ENCODE measurements at regions not wholly inside any gene's neighbourhood (a gene's known extent, or its start where the extent isn't known, plus 50 kb on each side); places are given as distances from the start of the nearest gene placed in this dataset.

- H3K4me1 ChIP-seq (replicated peaks in 1 of 2; ENCODE audit: control insufficient read depth in 2 of 2, insufficient read depth in 2 of 2, low read length in 2 of 2) = no peaks in the 10 kb centered on the region
- H3K27me3 ChIP-seq (ENCODE audit: control insufficient read depth in 2 of 2, insufficient read depth in 2 of 2, low read length in 2 of 2) = no peaks in the 10 kb centered on the region; a peak in 1 of 5 replicates
- H4K20me1 ChIP-seq (replicated peaks; ENCODE audit: control insufficient read depth, insufficient read depth, low read length) = no peaks in the 10 kb centered on the region
- no peaks in the 10 kb centered on the region for H3K36me3 ChIP-seq (ENCODE audit: control insufficient read depth, insufficient read depth, low read length)
- intact Hi-C loops (cut with micrococcal nuclease) = loop anchor here (5.0 kb wide), 1 partner anchor 41 kb away; no protein-coding TSS in a partner anchor
- no peak overlapping the region for H3K9ac ChIP-seq (ENCODE audit: insufficient read depth in 1 of 2, low read depth in 2 of 2, low read length in 2 of 2)
- no peak overlapping the region for H3K4me3 ChIP-seq
- BruUV-seq (replicated peaks) = no TSS peak
- FAIRE-seq = peak; percentile 74
- in situ Hi-C loops (cut with MboI) = no loop called here
- ChIA-PET CTCF (ENCODE audit: low intra/inter-chr PET ratio) (no interaction called here), POLR2A (no interaction called here)
- no peak overlapping the region for H3K4me2 ChIP-seq (ENCODE audit: insufficient read depth, low read length)
- 8% methylated on average over 9 of the region's 9 CpGs for WGBS (ENCODE audit: insufficient coverage, low coverage, missing lambda C conversion rate)
- no peaks in the 10 kb centered on the region for H3K9me3 ChIP-seq (replicated peaks; ENCODE audit: control insufficient read depth, insufficient read depth, low read depth, low read length)
- TF ChIP-seq ZNF134 (CRISPR knock-in tag; conservative IDR thresholded peaks at IDR 0.05) (no peak), REST (IDR thresholded peaks at IDR 0.05; ENCODE audit: borderline replicate concordance) (peak; percentile 46), REST (CRISPR knock-in tag; IDR thresholded peaks at IDR 0.05; ENCODE audit: low read depth) (no peak), ADNP (tag; IDR thresholded peaks at IDR 0.05) (no peak), BMI1 (IDR thresholded peaks at IDR 0.05; ENCODE audit: low read length) (no peak), RAD21 (CRISPR knock-in tag; conservative IDR thresholded peaks at IDR 0.05 in 1 of 2, IDR thresholded peaks at IDR 0.05 in 1 of 2) (peak; percentile 57 to 78), SMC3 (conservative IDR thresholded peaks at IDR 0.05; ENCODE audit: insufficient read depth, low read depth, low read length) (peak; percentile 50; the same call in 1 of the 2 replicates), PHF21A (IDR thresholded peaks at IDR 0.05; ENCODE audit: borderline replicate concordance, low read depth) (no peak)
- TF ChIP-seq, protein P1, sequence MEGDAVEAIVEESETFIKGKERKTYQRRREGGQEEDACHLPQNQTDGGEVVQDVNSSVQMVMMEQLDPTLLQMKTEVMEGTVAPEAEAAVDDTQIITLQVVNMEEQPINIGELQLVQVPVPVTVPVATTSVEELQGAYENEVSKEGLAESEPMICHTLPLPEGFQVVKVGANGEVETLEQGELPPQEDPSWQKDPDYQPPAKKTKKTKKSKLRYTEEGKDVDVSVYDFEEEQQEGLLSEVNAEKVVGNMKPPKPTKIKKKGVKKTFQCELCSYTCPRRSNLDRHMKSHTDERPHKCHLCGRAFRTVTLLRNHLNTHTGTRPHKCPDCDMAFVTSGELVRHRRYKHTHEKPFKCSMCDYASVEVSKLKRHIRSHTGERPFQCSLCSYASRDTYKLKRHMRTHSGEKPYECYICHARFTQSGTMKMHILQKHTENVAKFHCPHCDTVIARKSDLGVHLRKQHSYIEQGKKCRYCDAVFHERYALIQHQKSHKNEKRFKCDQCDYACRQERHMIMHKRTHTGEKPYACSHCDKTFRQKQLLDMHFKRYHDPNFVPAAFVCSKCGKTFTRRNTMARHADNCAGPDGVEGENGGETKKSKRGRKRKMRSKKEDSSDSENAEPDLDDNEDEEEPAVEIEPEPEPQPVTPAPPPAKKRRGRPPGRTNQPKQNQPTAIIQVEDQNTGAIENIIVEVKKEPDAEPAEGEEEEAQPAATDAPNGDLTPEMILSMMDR (IDR thresholded peaks at IDR 0.05 in 2 of 3, conservative IDR thresholded peaks at IDR 0.05 in 1 of 3; ENCODE audit: insufficient read depth in 2 of 3, low read depth in 1 of 3, low read length in 3 of 3) = peak; percentile 60 to 73 (median 65)
- no peaks in the 10 kb centered on the region for H3K9me1 ChIP-seq (ENCODE audit: control insufficient read depth, insufficient read depth, low read length)
- peak; percentile 87 for ATAC-seq
- H3K27ac ChIP-seq (ENCODE audit: extremely low read depth, low read depth, low read length) = no peak overlapping the region
- H2AFZ ChIP-seq (ENCODE audit: low read depth, low read length) = no peak overlapping the region
- peak; percentile 32 to 64 (median 42) for DNase-seq (ENCODE audit: extremely low read depth in 1 of 4, low spot score in 3 of 4)
- H3K79me2 ChIP-seq (ENCODE audit: control insufficient read depth, insufficient read depth, low read length) = no peaks in the 10 kb centered on the region
These were observed 93.7 kb downstream of the PMP22 start for GRCh38 chr17:15171167-15172047.
